ENCODE measurements at regions not wholly inside any gene's neighbourhood (a gene's known extent, or its start where the extent isn't known, plus 50 kb on each side); places are given as distances from the start of the nearest gene placed in this dataset.

DNA sequence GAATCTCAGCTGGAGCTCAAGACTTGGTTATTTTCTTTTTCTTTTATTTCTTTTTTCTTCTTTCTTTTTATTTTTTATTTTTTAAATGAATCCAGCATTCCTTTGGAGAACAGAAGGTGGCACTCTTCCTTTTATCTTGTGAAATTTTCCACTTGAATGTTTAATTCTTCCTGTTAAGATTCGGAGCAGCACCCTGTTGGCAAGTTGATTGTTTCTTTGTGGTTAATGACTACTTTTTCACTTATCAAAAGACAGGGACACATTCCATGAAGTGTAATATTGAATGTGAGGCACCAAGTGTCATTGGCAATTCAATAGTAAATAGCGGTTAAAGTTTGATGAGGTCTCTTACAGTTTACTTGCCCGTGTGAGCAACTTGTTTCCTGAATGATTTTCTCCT, 240.5 kb upstream of the CHD1 start:
- Histone ChIP-seq H3K4me2 (ENCODE audit: insufficient read depth in 1 of 2, low read depth in 2 of 2, low read length in 2 of 2) (peak overlapping the region in 1 of 2 experiments; percentile 40; a peak in 1 of 4 replicates), H3K18ac (ENCODE audit: extremely low read depth, low read length) (no peak overlapping the region), H2BK120ac (replicated peaks; ENCODE audit: low read depth, low read length) (no peak overlapping the region), H3K4me3 (ENCODE audit: extremely low read depth in 1 of 4, insufficient read depth in 2 of 4, low read depth in 3 of 4, low read length in 4 of 4) (peak overlapping the region in 1 of 4 experiments; percentile 6; a peak in 1 of 8 replicates), H3K4ac (replicated peaks; ENCODE audit: insufficient read length, low read depth, low read length) (no peak overlapping the region), H3K79me2 (ENCODE audit: control insufficient read depth in 1 of 2, insufficient read depth in 2 of 2, low read length in 2 of 2) (no peaks in the 10 kb centered on the region), H3K4me1 (replicated peaks in 1 of 4; ENCODE audit: control insufficient read depth in 3 of 4, insufficient read depth in 4 of 4, low read length in 3 of 4) (peaks cover 0 to 4% (median 0%) of the 10 kb centered on the region in 4 experiments; a peak in 1 of 7 replicates), H2BK15ac (ENCODE audit: low read length) (no peak overlapping the region), H4K91ac (replicated peaks; ENCODE audit: insufficient read length, low read length) (no peak overlapping the region), H3K27me3 (replicated peaks in 1 of 4; ENCODE audit: control insufficient read depth in 3 of 4, extremely low read depth in 1 of 4, insufficient read depth in 3 of 4, low read length in 3 of 4) (no peaks in the 10 kb centered on the region), H3K27ac (ENCODE audit: low read depth, low read length) (no peak overlapping the region), H3K36me3 (ENCODE audit: control insufficient read depth in 2 of 4, insufficient read depth in 4 of 4, low read length in 3 of 4) (no peaks in the 10 kb centered on the region), H3K9me3 (ENCODE audit: insufficient read depth in 2 of 2, low read depth in 1 of 2, low read length in 1 of 2) (no peaks in the 10 kb centered on the region), H3K9ac (replicated peaks in 1 of 4; ENCODE audit: extremely low read depth in 1 of 4, low read depth in 3 of 4, low read length in 3 of 4) (peak overlapping the region in 1 of 4 experiments; percentile 8; a peak in 1 of 7 replicates), H3K14ac (ENCODE audit: insufficient read length) (no peak overlapping the region), H2AFZ (ENCODE audit: low read length) (0 out of 2 replicates have a peak overlapping the region, but pooled peaks have one; percentile 49), H2BK12ac (ENCODE audit: low read depth, low read length) (no peak overlapping the region), H3K23me2 (ENCODE audit: low read depth, low read length) (no peaks in the 10 kb centered on the region), H3K79me1 (ENCODE audit: low read depth, low read length) (no peaks in the 10 kb centered on the region), H2BK20ac (ENCODE audit: low read length) (no peak overlapping the region), H4K8ac (ENCODE audit: extremely low read depth, insufficient read depth, low read length) (no peak overlapping the region), H3K56ac (replicated peaks; ENCODE audit: insufficient read length, low read depth, low read length) (no peak overlapping the region), H4K5ac (ENCODE audit: insufficient read length, low read depth, low read length) (no peak overlapping the region), H3K23ac (ENCODE audit: insufficient read length) (no peak overlapping the region), H2BK5ac (ENCODE audit: low read depth, low read length) (no peak overlapping the region), H2AK5ac (ENCODE audit: low read depth, low read length) (no peak overlapping the region), H4K20me1 (replicated peaks in 1 of 2; ENCODE audit: control insufficient read depth in 1 of 2, insufficient read depth in 2 of 2, low read length in 2 of 2) (no peaks in the 10 kb centered on the region)
- DNase-seq (ENCODE audit: low read depth in 1 of 2, low spot score in 2 of 2) (no peak), FAIRE-seq (peak; percentile 36)
- 16% methylated on average over 3 of the region's 3 CpGs; no CpG with 5 or more reads in 1 of the 2 experiments for WGBS, 2 experiments (ENCODE audit: extremely low coverage in 1 of 2, insufficient coverage in 1 of 2, insufficient read length in 1 of 2, insufficient replicate concordance in 2 of 2, low coverage in 1 of 2, low lambda C conversion rate in 2 of 2, missing lambda C conversion rate in 1 of 2)
- ChIA-PET POLR2A (ENCODE audit: partially characterized antibody) (no interaction called here), CTCF (ENCODE audit: partially characterized antibody) (interaction anchor here (0.7 to 1.7 kb wide), 4 partner anchors 12 to 40 kb away, joined by 3 to 4 read pairs (median 4); no protein-coding TSS in a partner anchor)
- TF ChIP-seq CHD1 (IDR thresholded peaks at IDR 0.05; ENCODE audit: low read depth, low read length) (no peak), KDM1A (IDR thresholded peaks at IDR 0.05; ENCODE audit: borderline replicate concordance, low read length) (no peak), BACH1 (IDR thresholded peaks at IDR 0.05; ENCODE audit: low read length) (no peak), FOSL1 (IDR thresholded peaks at IDR 0.05; ENCODE audit: insufficient read depth, low read depth, low read length) (no peak), CTCF (IDR thresholded peaks at IDR 0.05; ENCODE audit: control extremely low read depth in 1 of 3, insufficient read depth in 1 of 3, low read depth in 1 of 3, low read length in 3 of 3) (peak in 1 of 3 experiments; percentile 19; a peak in 2 of 4 replicates), NANOG (IDR thresholded peaks at IDR 0.05; ENCODE audit: insufficient read depth, low read depth, low read length, poor library complexity, severe bottlenecking) (peak; percentile 48)

All from H1 (cell line).